NCI-H2107 treated with DMSO at 0.1 percent for 48 hours (cell line): ENCODE measurements at regions not wholly inside any gene's neighbourhood (a gene's known extent, or its start where the extent isn't known, plus 50 kb on each side); places are given as distances from the start of the nearest gene placed in this dataset.

Experiments used
- DNase-seq: peaks from one replicate; lab custom pipeline; 2025; ENCODE audit not compliant: unreplicated experiment; lab: John Stamatoyannopoulos, UW

- no peak for DNase-seq
These were observed 52.2 kb downstream of the CCDC185 start for GRCh38 chr1:223445402-223445801.

GRCh38 chr1:223453902-223454301 lies 60.7 kb downstream of the CCDC185 start:
- DNase-seq = no peak

- DNase-seq = no peak
These were observed 61.7 kb downstream of the CCDC185 start for GRCh38 chr1:223454959-223455358.

- DNase-seq = no peak
These were observed 62.3 kb downstream of the CCDC185 start for GRCh38 chr1:223455470-223455869.

- no peak for DNase-seq
These were observed 63.5 kb downstream of the CCDC185 start for GRCh38 chr1:223456747-223457146.

GRCh38 chr1:223460566-223461189 lies 67.5 kb downstream of the CCDC185 start:
- DNase-seq = no peak

- DNase-seq = no peak
These were observed 68.9 kb downstream of the CCDC185 start for GRCh38 chr1:223462047-223462630.

- DNase-seq = no peak
These were observed 69.7 kb downstream of the CCDC185 start for GRCh38 chr1:223462866-223463404.

- no peak for DNase-seq
These were observed 72.9 kb downstream of the CCDC185 start for GRCh38 chr1:223466151-223466550.

GRCh38 chr1:223471566-223471965 lies 78.4 kb downstream of the CCDC185 start:
- no peak for DNase-seq

- no peak for DNase-seq
These were observed 78.8 kb downstream of the CCDC185 start for GRCh38 chr1:223472057-223472456.

GRCh38 chr1:223473601-223474344 lies 80.6 kb downstream of the CCDC185 start:
- no peak for DNase-seq

GRCh38 chr1:223474804-223475203 lies 81.6 kb downstream of the CCDC185 start:
- no peak for DNase-seq

GRCh38 chr1:223477456-223477855 lies 84.2 kb downstream of the CCDC185 start:
- DNase-seq = no peak

GRCh38 chr1:223478606-223479005 lies 85.4 kb downstream of the CCDC185 start:
- DNase-seq = no peak

GRCh38 chr1:223479261-223479660 lies 86.0 kb downstream of the CCDC185 start:
- DNase-seq = no peak

- DNase-seq = peak; percentile 59
These were observed 86.7 kb downstream of the CCDC185 start for GRCh38 chr1:223479718-223480425.

- DNase-seq = no peak
These were observed 88.9 kb downstream of the CCDC185 start for GRCh38 chr1:223482132-223482531.

- DNase-seq = no peak
These were observed 89.6 kb downstream of the CCDC185 start for GRCh38 chr1:223482766-223483165.

- no peak for DNase-seq
These were observed 90.3 kb downstream of the CCDC185 start for GRCh38 chr1:223483511-223483910.

GRCh38 chr1:223486366-223486765 lies 93.2 kb downstream of the CCDC185 start:
- DNase-seq = peak; percentile 35
